ENCODE measurements at regions not wholly inside any gene's neighbourhood (a gene's known extent, or its start where the extent isn't known, plus 50 kb on each side); places are given as distances from the start of the nearest gene placed in this dataset.

DNA sequence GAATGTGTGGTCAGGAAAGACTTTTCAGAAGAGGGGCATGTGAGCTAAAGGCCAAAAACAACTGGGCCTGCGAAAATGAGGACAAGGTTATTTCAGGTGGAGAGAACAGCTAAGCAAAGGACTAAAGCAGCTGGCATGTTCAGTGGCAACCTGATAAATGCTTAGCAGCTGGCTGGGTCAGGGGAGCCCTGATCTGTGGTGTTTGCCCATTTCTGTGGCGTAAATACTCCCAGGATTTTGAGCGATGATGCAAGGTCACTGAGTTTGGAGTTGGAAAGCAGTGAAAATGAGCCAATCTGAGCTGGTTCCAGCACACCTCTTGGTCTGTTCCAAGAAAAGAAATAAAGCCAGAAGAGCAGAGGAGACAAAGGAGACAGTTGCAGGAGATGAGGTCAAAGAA, 704.3 kb downstream of the UQCRFS1 start:
- TF ChIP-seq, protein P1, sequence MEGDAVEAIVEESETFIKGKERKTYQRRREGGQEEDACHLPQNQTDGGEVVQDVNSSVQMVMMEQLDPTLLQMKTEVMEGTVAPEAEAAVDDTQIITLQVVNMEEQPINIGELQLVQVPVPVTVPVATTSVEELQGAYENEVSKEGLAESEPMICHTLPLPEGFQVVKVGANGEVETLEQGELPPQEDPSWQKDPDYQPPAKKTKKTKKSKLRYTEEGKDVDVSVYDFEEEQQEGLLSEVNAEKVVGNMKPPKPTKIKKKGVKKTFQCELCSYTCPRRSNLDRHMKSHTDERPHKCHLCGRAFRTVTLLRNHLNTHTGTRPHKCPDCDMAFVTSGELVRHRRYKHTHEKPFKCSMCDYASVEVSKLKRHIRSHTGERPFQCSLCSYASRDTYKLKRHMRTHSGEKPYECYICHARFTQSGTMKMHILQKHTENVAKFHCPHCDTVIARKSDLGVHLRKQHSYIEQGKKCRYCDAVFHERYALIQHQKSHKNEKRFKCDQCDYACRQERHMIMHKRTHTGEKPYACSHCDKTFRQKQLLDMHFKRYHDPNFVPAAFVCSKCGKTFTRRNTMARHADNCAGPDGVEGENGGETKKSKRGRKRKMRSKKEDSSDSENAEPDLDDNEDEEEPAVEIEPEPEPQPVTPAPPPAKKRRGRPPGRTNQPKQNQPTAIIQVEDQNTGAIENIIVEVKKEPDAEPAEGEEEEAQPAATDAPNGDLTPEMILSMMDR (IDR thresholded peaks at IDR 0.05), result no peak
- TF ChIP-seq POLR2A (IDR thresholded peaks at IDR 0.05), result no peak
